SU-DHL-6 (cell line): ENCODE measurements at regions not wholly inside any gene's neighbourhood (a gene's known extent, or its start where the extent isn't known, plus 50 kb on each side); places are given as distances from the start of the nearest gene placed in this dataset.

ENCODE experiments used
- EZH2phosphoT487 ChIP-seq: fragments of 200-600 bp; sonication (generic), shearing (Covaris generic); conservative IDR thresholded peaks from 2 replicates; pipeline ENCODE4 v1.6.1; 2018; ENCODE audit warnings: mild to moderate bottlenecking, antibody characterized with exemption, low read length, moderate library complexity, mixed read lengths
- TF ChIP-seq, protein P1 (sequence below): fragments of 200-600 bp; sonication (generic); IDR thresholded peaks from one replicate; pipeline ENCODE4 v1.5.1; 2017; ENCODE audit warnings: antibody characterized with exemption, mild to moderate bottlenecking, low read length, moderate library complexity; ENCODE audit not compliant: insufficient read depth, poor library complexity, severe bottlenecking

DNA sequence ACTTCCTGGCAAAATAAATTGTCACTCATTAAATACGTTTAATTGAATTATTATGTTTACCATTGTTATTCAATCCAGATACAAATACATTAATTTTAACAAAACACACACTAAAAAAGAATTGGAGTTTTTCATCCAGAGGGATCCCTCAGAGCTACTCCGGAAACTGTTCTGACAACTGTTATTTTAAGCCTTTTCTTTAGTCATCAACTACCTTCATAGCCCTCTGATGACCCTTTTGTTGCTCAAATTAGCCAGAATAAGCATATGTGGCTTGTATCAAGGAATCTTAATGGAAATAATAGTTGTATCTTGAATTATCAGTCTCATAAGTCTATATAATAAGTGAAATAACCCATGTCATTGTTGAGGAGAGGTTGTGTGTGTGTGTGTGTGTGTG is 405.4 kb upstream of the FAT3 start:
- TF ChIP-seq, protein P1, sequence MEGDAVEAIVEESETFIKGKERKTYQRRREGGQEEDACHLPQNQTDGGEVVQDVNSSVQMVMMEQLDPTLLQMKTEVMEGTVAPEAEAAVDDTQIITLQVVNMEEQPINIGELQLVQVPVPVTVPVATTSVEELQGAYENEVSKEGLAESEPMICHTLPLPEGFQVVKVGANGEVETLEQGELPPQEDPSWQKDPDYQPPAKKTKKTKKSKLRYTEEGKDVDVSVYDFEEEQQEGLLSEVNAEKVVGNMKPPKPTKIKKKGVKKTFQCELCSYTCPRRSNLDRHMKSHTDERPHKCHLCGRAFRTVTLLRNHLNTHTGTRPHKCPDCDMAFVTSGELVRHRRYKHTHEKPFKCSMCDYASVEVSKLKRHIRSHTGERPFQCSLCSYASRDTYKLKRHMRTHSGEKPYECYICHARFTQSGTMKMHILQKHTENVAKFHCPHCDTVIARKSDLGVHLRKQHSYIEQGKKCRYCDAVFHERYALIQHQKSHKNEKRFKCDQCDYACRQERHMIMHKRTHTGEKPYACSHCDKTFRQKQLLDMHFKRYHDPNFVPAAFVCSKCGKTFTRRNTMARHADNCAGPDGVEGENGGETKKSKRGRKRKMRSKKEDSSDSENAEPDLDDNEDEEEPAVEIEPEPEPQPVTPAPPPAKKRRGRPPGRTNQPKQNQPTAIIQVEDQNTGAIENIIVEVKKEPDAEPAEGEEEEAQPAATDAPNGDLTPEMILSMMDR: no peak
- no peak for TF ChIP-seq EZH2phosphoT487
